H1 (cell line): ENCODE measurements at regions not wholly inside any gene's neighbourhood (a gene's known extent, or its start where the extent isn't known, plus 50 kb on each side); places are given as distances from the start of the nearest gene placed in this dataset.

Experiments used
- KDM4A ChIP-seq: IDR thresholded peaks from one replicate; pipeline ENCODE4 v1.7.1; 2012; ENCODE audit warnings: low read depth, mild to moderate bottlenecking, moderate library complexity, low read length, inconsistent platforms; ENCODE audit not compliant: severe bottlenecking
- SP2 ChIP-seq: IDR thresholded peaks from 2 replicates; pipeline ENCODE4 v1.6.1; 2012; ENCODE audit warnings: mild to moderate bottlenecking, low read length, inconsistent platforms
- TAF1 ChIP-seq: IDR thresholded peaks from 2 replicates; pipeline ENCODE4 v1.6.1; 2011; ENCODE audit warnings: mild to moderate bottlenecking, low read depth, low read length

DNA sequence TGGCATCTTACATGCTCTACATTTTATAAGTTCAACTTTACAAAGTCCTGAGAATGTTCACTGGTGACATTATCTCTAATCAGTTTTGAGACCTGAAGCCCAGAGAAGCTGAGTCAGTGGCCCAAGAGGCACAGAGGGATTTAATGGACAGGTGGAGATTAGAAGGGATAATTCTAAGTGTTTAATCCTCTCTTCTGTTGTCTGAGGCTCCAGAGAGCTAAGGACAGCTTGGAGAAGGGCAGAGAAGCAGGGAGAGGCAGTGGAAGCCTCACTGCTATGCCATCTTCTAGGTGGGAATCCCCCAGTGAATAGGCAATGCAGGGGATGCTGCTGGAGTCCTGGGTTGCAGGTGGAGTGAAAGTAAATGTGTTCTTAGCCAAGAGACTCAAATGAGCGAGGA lies 369.4 kb upstream of the SLCO3A1 start (continued):
- TF ChIP-seq SP2: no peak
- TF ChIP-seq KDM4A: no peak
- TF ChIP-seq TAF1: no peak
- TF ChIP-seq, all 59 proteins: peak for 0
